Adrenal gland (tissue), 5 donors: ENCODE measurements at regions not wholly inside any gene's neighbourhood (a gene's known extent, or its start where the extent isn't known, plus 50 kb on each side); places are given as distances from the start of the nearest gene placed in this dataset.

Experiments
- CTCF ChIP-seq, 6 experiments: fragments of 450-650 bp in 4 of 6; fragments of 200-600 bp in 2 of 6; sonication (generic) in 1 of 6; IDR thresholded peaks; 1 replicate in 5 of 6; 2 replicates in 1 of 6; pipeline versions ENCODE4 v1.5.1 to v1.8.0; 2016 to 2021; ENCODE audit warnings: antibody characterized with exemption in 6 of 6, mild to moderate bottlenecking in 2 of 6, moderate library complexity in 1 of 6
- POLR2A ChIP-seq, 2 donors: fragments of 450-650 bp; IDR thresholded peaks; one replicate each; pipeline ENCODE4 v1.6.1; 2017; ENCODE audit warnings: antibody characterized with exemption in 2 of 2, mild to moderate bottlenecking in 2 of 2, moderate library complexity in 1 of 2
- donor health status: DM: no; HTN: no; CAD: no.

GRCh38 chrX:113947548-113947947, 636.3 kb upstream of the HTR2C start:
- TF ChIP-seq CTCF (IDR thresholded peaks at IDR 0.05) (no peak), POLR2A (IDR thresholded peaks at IDR 0.05) (no peak)
